Chondrocyte (in vitro differentiated cells): ENCODE measurements at regions not wholly inside any gene's neighbourhood (a gene's known extent, or its start where the extent isn't known, plus 50 kb on each side); places are given as distances from the start of the nearest gene placed in this dataset.
"Not testable (repeated sequence)": the region's sequence is repeated elsewhere in the genome, so short reads cannot be mapped to it uniquely, and the experiment has no call there.

ENCODE experiments used
- DNase-seq: peaks from one replicate; pipeline ENCODE4 v3.0.0; 2021; ENCODE audit warnings: mixed read lengths, low spot score
- H3K27ac Mint-ChIP-seq: one replicate; pipeline ENCODE4 v1.8.0; 2021; ENCODE audit warnings: mild to moderate bottlenecking, moderate library complexity, mixed read lengths; ENCODE audit not compliant: unreplicated experiment
- H3K27me3 Mint-ChIP-seq: 2 replicates; pipeline ENCODE4 v1.8.0; 2021; ENCODE audit warnings: low read depth, mixed read lengths
- H3K36me3 Mint-ChIP-seq: 2 replicates; pipeline ENCODE4 v1.8.0; 2021; ENCODE audit warnings: low read depth, mixed read lengths
- H3K4me1 Mint-ChIP-seq: 2 replicates; pipeline ENCODE4 v1.8.0; 2021; ENCODE audit warnings: low read depth, mild to moderate bottlenecking, mixed read lengths
- H3K4me3 Mint-ChIP-seq: one replicate; pipeline ENCODE4 v1.8.0; 2021; ENCODE audit warnings: mild to moderate bottlenecking, moderate library complexity, mixed read lengths; ENCODE audit not compliant: unreplicated experiment
- H3K9me3 Mint-ChIP-seq: 2 replicates; pipeline ENCODE4 v1.8.0; 2021; ENCODE audit warnings: low read depth, mixed read lengths
- CTCF ChIP-seq: fragments of 200-600 bp; sonication (generic); IDR thresholded peaks from 2 replicates; pipeline ENCODE4 v1.5.0; 2021; ENCODE audit warnings: antibody characterized with exemption, mild to moderate bottlenecking, moderate library complexity

DNA sequence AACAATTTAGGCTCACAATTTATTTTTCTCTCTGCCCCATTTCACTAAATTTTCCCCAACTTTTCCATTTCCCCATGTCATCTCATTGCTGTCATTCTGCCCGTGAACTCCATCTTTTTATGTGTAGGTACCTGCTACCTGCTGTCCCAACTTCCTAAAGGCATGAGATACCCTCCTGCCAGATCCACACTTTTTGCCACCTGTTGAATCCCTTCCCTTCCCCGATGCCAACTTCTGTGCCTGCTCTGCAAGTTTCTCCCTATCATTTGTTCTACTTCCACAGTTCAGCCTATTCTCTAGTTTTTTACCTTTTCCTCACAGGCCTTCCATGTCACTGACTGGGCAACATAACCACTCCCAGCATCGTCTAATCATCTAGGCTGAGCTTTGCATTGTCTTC is 607.5 kb upstream of the KLF12 start:
- peaks cover 14% of the 10 kb centered on the region for H3K4me1 Mint-ChIP-seq

DNA sequence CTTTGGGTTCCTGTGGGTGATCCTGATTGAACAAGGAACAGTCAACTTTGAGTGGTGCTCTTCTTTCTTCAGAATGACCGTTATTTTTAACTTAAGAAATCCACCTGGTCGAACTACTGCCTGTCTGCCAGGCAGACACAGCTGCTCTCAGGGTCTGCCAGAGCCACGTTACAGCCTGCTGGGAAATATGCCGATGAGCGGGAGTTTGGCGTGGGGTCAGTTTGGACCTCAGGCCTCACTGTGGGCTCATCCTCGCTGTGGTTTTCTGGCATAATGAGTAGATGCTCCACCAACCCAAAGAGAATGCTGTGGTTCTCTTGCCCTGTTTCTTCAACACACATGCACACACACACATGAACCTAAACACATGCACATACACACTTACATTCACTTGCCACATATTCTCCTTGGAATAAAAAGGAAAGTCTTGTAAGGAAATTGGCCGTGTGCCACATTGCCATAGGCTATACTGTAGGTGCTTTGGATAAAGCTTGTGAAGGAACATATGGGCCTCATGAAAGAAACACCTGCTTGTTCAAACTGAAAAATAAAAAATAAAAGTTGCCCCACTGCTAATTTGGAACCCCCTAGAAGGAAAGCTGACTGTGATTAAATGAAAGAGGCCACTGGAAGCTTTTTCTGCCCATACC is 598.7 kb upstream of the KLF12 start:
- TF ChIP-seq CTCF = no peak
- Mint-ChIP-seq H3K27ac (no peak overlapping the region), H3K4me3 (no peak overlapping the region), H3K36me3 (no peaks in the 10 kb centered on the region), H3K4me1 (no peaks in the 10 kb centered on the region), H3K27me3 (no peaks in the 10 kb centered on the region), H3K9me3 (no peaks in the 10 kb centered on the region)
- DNase-seq = no peak

More for the DNA sequence above, 607.5 kb upstream of the KLF12 start:
- no peaks in the 10 kb centered on the region for H3K27me3 Mint-ChIP-seq
- TF ChIP-seq CTCF = no peak
- H3K27ac Mint-ChIP-seq = no peak overlapping the region
- no peak overlapping the region for H3K4me3 Mint-ChIP-seq
- H3K36me3 Mint-ChIP-seq = no peaks in the 10 kb centered on the region
- DNase-seq = no peak
- H3K9me3 Mint-ChIP-seq = no peaks in the 10 kb centered on the region

DNA sequence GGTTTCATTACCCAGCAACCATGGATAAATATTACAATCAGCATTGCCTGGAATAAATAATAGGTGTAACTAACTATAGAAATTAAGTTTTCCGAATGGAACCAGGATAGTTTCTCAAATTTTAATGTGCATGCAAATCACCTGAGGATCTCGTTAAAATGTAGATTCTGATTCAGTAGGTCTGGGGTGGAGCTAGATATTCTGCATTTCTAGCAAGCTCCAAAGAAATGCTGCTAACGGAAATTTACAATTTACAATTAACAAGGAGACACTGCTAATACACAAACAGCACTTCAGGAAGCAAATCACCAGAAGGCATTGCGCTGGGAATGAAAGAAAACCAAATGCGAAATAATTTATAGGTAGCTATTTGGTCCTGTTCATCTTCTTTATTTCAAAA is 597.5 kb upstream of the KLF12 start:
- Mint-ChIP-seq H3K36me3 (no peaks in the 10 kb centered on the region), H3K27ac (no peak overlapping the region)

DNA sequence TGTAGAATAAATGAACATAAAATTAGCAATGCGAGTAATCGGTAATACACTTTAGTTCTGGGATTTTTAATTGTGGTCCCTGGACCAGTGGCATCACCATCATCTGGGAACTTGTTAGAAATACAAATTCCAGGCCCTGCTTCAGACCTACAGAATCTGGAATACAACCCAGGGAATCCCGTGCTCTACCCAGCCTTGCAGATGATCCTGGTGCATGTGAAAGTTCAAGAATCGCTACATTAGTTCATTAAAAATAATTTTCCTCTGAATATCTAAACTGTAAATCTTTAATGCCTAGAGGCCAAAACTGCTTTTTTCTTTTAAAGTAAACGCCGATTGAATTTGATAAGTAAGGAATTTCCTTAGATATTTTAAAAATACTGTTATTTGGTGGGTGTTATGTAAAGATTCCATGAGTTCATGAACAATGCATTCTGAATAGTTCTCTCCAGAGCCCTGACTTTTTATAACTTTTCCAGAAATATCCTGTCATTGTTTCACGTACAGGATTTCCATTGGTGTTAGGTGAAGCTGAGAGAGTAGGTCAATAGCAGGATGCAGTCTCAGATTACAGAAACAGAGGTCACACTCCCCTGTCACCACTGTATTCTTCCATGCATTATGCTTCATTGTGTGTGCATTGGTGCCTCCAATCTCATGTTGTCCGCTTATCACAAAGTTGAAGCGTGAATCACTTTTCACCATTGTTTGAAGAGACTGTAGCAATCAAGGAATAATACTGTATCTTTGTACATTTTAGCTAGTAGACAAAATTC is 596.5 kb upstream of the KLF12 start:
- Mint-ChIP-seq H3K4me1 (no peaks in the 10 kb centered on the region), H3K9me3 (no peaks in the 10 kb centered on the region), H3K27ac (no peak overlapping the region), H3K4me3 (no peak overlapping the region), H3K36me3 (no peaks in the 10 kb centered on the region), H3K27me3 (no peaks in the 10 kb centered on the region)
- no peak for DNase-seq
- no peak for TF ChIP-seq CTCF

More for the DNA sequence above, 597.5 kb upstream of the KLF12 start:
- Mint-ChIP-seq H3K27me3 (no peaks in the 10 kb centered on the region), H3K4me3 (no peak overlapping the region), H3K4me1 (no peaks in the 10 kb centered on the region), H3K9me3 (no peaks in the 10 kb centered on the region)
- no peak for DNase-seq
- TF ChIP-seq CTCF = no peak

DNA sequence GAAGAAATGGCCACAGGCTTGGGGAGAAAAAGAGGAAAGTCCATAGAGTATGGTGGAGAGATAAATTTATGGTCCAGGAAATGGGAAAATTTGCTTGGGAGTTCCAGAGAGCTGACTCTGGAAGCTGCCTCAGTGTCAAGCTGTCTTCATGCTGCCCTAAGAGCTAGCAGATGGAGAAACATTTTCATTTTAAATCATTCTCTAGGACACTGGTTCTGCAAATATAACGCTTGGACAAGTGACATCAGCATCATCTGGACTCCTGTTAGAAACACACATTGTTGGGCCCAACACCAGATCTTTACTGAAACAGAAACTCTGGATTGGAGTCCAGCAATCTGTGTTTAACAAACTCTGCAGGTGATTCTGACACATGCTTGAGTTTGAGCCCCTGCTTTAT is 592.0 kb upstream of the KLF12 start:
- Mint-ChIP-seq H3K4me1 (no peaks in the 10 kb centered on the region), H3K27me3 (no peaks in the 10 kb centered on the region), H3K27ac (no peak overlapping the region), H3K9me3 (peaks cover 4% of the 10 kb centered on the region), H3K4me3 (no peak overlapping the region), H3K36me3 (peaks cover 2% of the 10 kb centered on the region)
- TF ChIP-seq CTCF = no peak
- no peak for DNase-seq

DNA sequence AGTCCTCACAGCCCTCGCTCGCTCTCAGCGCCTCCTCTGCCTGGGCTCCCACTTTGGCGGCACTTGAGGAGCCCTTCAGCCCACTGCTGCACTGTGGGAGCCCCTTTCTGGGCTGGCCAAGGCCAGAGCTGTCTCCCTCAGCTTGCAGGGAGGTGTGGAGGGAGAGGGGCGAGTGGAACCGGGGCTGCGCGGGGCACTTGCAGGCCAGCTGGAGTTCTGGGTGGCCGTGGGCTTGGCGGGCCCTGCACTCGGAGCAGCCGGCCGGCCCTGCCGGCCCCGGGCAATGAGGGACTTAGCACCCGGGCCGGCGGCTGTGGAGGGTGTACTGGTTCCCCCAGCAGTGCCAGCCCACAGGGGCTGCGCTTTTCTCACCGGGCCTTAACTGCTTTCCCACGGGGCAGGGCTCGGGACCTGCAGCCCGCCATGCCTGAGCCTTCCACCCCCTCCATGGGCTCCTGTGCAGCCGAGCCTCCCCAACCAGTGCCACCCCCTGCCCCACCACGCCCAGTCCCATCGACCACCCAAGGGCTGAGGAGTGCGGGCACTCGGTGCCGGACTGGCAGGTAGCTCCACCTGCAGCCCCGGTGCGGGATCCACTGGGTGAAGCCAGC is 584.1 kb upstream of the KLF12 start:
- H3K9me3 Mint-ChIP-seq = peaks cover 17% of the 10 kb centered on the region
- H3K27me3 Mint-ChIP-seq, H3K27ac Mint-ChIP-seq, DNase-seq, H3K36me3 Mint-ChIP-seq, H3K4me1 Mint-ChIP-seq, H3K4me3 Mint-ChIP-seq: not testable (repeated sequence)
